Esophagus squamous epithelium (tissue), 4 donors: ENCODE measurements at regions not wholly inside any gene's neighbourhood (a gene's known extent, or its start where the extent isn't known, plus 50 kb on each side); places are given as distances from the start of the nearest gene placed in this dataset.
"Not testable (repeated sequence)": the region's sequence is repeated elsewhere in the genome, so short reads cannot be mapped to it uniquely, and the experiment has no call there.

Experiments used
- POLR2A ChIP-seq, 4 donors: fragments of 450-650 bp; IDR thresholded peaks; one replicate each; pipeline ENCODE4 v1.6.1; 2017; ENCODE audit warnings: antibody characterized with exemption in 4 of 4, mild to moderate bottlenecking in 4 of 4, moderate library complexity in 3 of 4
- TF ChIP-seq, protein P1 (sequence below), 6 experiments: fragments of 450-650 bp in 4 of 6; fragments of 200-600 bp in 2 of 6; sonication (generic) in 2 of 6; IDR thresholded peaks; one replicate each; pipeline ENCODE4 v1.5.1; 2016 to 2019; ENCODE audit warnings: antibody characterized with exemption in 6 of 6, mild to moderate bottlenecking in 4 of 6, moderate library complexity in 4 of 6

- TF ChIP-seq, protein P1, sequence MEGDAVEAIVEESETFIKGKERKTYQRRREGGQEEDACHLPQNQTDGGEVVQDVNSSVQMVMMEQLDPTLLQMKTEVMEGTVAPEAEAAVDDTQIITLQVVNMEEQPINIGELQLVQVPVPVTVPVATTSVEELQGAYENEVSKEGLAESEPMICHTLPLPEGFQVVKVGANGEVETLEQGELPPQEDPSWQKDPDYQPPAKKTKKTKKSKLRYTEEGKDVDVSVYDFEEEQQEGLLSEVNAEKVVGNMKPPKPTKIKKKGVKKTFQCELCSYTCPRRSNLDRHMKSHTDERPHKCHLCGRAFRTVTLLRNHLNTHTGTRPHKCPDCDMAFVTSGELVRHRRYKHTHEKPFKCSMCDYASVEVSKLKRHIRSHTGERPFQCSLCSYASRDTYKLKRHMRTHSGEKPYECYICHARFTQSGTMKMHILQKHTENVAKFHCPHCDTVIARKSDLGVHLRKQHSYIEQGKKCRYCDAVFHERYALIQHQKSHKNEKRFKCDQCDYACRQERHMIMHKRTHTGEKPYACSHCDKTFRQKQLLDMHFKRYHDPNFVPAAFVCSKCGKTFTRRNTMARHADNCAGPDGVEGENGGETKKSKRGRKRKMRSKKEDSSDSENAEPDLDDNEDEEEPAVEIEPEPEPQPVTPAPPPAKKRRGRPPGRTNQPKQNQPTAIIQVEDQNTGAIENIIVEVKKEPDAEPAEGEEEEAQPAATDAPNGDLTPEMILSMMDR (IDR thresholded peaks at IDR 0.05), result not testable (repeated sequence)
- not testable (repeated sequence) for TF ChIP-seq POLR2A (IDR thresholded peaks at IDR 0.05)
Measured at GRCh38 chr2:131780446-131780845, 252.8 kb downstream of the CCDC74A start.
